Parathyroid adenoma (tissue), 2 donors: ENCODE measurements at regions not wholly inside any gene's neighbourhood (a gene's known extent, or its start where the extent isn't known, plus 50 kb on each side); places are given as distances from the start of the nearest gene placed in this dataset.

Experiments
- H2AFZ ChIP-seq: fragments of 300-600 bp; sonication (generic); one replicate; pipeline ENCODE4 v1.7.0; 2017; ENCODE audit warnings: antibody characterized with exemption, mild to moderate bottlenecking
- H3K27ac ChIP-seq: fragments of 300-600 bp; sonication (generic); one replicate; pipeline ENCODE4 v1.7.0; 2017
- H3K27me3 ChIP-seq: fragments of 300-600 bp; sonication (generic); one replicate; pipeline ENCODE4 v1.7.0; 2017; ENCODE audit warnings: low read length; ENCODE audit not compliant: control insufficient read depth, insufficient read depth
- H3K36me3 ChIP-seq: fragments of 300-600 bp; sonication (generic); one replicate; pipeline ENCODE4 v1.7.0; 2017; ENCODE audit warnings: low read length; ENCODE audit not compliant: control insufficient read depth, insufficient read depth
- H3K4me1 ChIP-seq: fragments of 300-600 bp; sonication (generic); one replicate; pipeline ENCODE4 v1.7.0; 2017; ENCODE audit warnings: control low read depth
- H3K4me2 ChIP-seq: fragments of 300-600 bp; sonication (generic); one replicate; pipeline ENCODE4 v1.7.0; 2017; ENCODE audit warnings: low read length
- H3K4me3 ChIP-seq: fragments of 300-600 bp; sonication (generic); one replicate; pipeline ENCODE4 v1.7.0; 2017; ENCODE audit warnings: low read depth, low read length
- H3K79me2 ChIP-seq: fragments of 300-600 bp; sonication (generic); one replicate; pipeline ENCODE4 v1.7.0; 2017; ENCODE audit warnings: control low read depth
- H3K9ac ChIP-seq: fragments of 300-600 bp; sonication (generic); one replicate; pipeline ENCODE4 v1.7.0; 2017; ENCODE audit warnings: mild to moderate bottlenecking
- H3K9me3 ChIP-seq: fragments of 300-600 bp; sonication (generic); one replicate; pipeline ENCODE4 v1.7.0; 2017; ENCODE audit warnings: low read length; ENCODE audit not compliant: control insufficient read depth
- CTCF ChIP-seq: fragments of 300-600 bp; sonication (generic); IDR thresholded peaks from one replicate; pipeline ENCODE4 v1.7.0; 2017; ENCODE audit warnings: antibody characterized with exemption, mild to moderate bottlenecking
- donor health status: primary hyperparathyroidism.

DNA sequence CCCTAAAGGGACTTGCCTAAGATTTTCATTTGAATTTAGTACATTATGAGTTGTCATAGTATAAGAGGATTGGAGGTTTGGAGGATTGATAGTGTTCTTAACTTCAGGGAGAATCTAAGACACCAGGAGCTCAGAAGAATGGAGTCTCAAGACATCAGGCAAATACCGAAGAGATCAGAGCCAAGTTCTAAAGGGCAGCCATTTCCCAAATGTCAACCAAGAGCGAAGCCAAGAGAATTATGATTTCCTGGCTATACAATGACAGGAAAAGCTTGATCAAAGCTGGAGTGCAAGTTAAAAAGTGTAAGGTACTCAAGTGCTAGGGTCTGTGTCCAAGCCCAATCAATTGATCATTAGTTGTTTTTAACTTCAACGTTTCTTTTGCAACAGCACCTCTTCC, 283.0 kb upstream of the FN1 start:
- H3K4me2 ChIP-seq = no peak overlapping the region
- no peak overlapping the region for H2AFZ ChIP-seq
- H3K4me1 ChIP-seq = peaks cover 15% of the 10 kb centered on the region
- no peaks in the 10 kb centered on the region for H3K27me3 ChIP-seq
- H3K79me2 ChIP-seq = no peaks in the 10 kb centered on the region
- H3K9ac ChIP-seq = no peak overlapping the region
- no peaks in the 10 kb centered on the region for H3K36me3 ChIP-seq
- no peak overlapping the region for H3K27ac ChIP-seq
- H3K9me3 ChIP-seq = no peaks in the 10 kb centered on the region
- TF ChIP-seq CTCF = no peak
- H3K4me3 ChIP-seq = no peak overlapping the region

- H3K27ac ChIP-seq = peak overlapping the region; percentile 70
- no peak overlapping the region for H3K9ac ChIP-seq
- no peaks in the 10 kb centered on the region for H3K9me3 ChIP-seq
- H3K4me1 ChIP-seq = peaks cover 15% of the 10 kb centered on the region
- H3K36me3 ChIP-seq = no peaks in the 10 kb centered on the region
- H3K79me2 ChIP-seq = no peaks in the 10 kb centered on the region
- H2AFZ ChIP-seq = peak overlapping the region; percentile 58
- no peaks in the 10 kb centered on the region for H3K27me3 ChIP-seq
- H3K4me2 ChIP-seq = no peak overlapping the region
- H3K4me3 ChIP-seq = no peak overlapping the region
- no peak for TF ChIP-seq CTCF
Observed at GRCh38 chr2:215718436-215718835, 282.6 kb upstream of the FN1 start.

DNA sequence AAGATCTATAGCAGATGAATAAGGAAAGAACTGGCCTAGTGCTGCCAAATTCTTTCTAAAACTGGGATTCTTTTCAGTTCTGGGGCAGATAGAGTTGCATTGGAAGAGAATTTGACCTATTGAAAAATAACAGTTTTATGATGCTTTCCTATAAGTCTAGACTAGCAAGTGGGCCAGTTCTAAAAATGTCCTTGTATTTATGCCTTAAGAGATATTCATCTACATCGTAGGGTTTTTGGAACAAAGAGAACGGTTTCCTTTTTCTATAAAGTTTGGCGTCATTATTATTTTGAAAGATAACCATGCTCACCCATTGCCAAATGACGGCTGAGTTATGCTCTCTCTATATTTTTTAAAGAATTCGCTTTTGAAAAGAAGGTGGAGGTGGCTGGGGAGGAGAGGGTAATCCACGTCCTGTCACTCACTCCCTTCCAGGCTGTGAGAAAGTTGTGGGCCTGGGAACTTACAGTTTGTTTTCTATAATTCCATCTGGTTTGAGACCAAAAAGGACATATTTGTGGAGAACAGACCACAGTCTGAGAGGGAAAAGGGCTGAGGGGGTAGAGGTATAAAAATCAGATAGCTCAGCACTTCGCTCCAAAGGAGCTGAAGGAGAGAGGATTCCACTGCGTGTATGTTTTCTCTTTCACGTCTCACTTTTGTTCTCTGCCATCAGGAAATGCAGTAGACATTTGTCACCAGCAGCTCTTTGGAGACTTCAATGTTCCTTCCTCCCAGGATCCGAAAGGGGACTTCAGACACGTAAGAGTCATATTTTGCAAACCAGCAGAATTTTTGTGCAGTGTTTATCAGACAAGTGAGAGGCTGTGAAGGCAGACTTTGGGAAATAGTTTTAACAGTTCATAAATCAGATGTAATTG, 281.9 kb upstream of the FN1 start:
- peak overlapping the region; percentile 70 for H3K27ac ChIP-seq
- H3K79me2 ChIP-seq = no peaks in the 10 kb centered on the region
- no peaks in the 10 kb centered on the region for H3K27me3 ChIP-seq
- no peaks in the 10 kb centered on the region for H3K9me3 ChIP-seq
- no peak for TF ChIP-seq CTCF
- no peak overlapping the region for H3K9ac ChIP-seq
- H3K4me1 ChIP-seq = peaks cover 15% of the 10 kb centered on the region
- peak overlapping the region; percentile 58 for H2AFZ ChIP-seq
- no peak overlapping the region for H3K4me2 ChIP-seq
- H3K36me3 ChIP-seq = no peaks in the 10 kb centered on the region
- no peak overlapping the region for H3K4me3 ChIP-seq

- H3K79me2 ChIP-seq = no peaks in the 10 kb centered on the region
- H3K4me1 ChIP-seq = peaks cover 15% of the 10 kb centered on the region
- H3K36me3 ChIP-seq = no peaks in the 10 kb centered on the region
- no peak for TF ChIP-seq CTCF
- H3K9me3 ChIP-seq = no peaks in the 10 kb centered on the region
- no peaks in the 10 kb centered on the region for H3K27me3 ChIP-seq
- H3K27ac ChIP-seq = no peak overlapping the region
- no peak overlapping the region for H3K4me2 ChIP-seq
- H3K9ac ChIP-seq = no peak overlapping the region
- no peak overlapping the region for H3K4me3 ChIP-seq
- H2AFZ ChIP-seq = no peak overlapping the region
Observed at GRCh38 chr2:215716956-215717355, 281.1 kb upstream of the FN1 start.
